H4 (cell line): ENCODE measurements at regions not wholly inside any gene's neighbourhood (a gene's known extent, or its start where the extent isn't known, plus 50 kb on each side); places are given as distances from the start of the nearest gene placed in this dataset.
A peak's percentile ranks its signal among the peaks of the same experiment; 100 is the strongest.

Source experiments
- DNase-seq: peaks from one replicate; pipeline ENCODE4 v3.0.0-alpha.2; 2015; ENCODE audit warnings: low spot score

DNA sequence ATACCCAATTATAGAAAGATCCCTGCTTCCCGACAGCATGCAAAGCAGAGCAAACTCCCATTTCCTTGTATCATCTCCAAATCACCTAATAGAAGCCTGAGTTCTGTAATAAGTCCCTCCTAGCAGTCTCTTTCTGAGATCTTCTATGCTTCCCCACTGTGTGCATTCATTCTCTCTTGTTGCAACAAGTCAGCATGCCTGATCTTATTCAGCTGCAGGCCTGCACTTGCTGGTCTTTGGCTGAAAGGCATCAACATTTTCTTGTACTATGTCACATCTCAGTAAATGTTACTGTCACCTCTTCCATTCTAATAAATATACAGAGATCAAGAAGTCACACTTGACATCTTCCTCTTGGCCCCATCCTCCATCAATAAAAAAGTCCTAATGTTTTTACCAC lies 449.9 kb upstream of the MEX3C start:
- no peak for DNase-seq

DNA sequence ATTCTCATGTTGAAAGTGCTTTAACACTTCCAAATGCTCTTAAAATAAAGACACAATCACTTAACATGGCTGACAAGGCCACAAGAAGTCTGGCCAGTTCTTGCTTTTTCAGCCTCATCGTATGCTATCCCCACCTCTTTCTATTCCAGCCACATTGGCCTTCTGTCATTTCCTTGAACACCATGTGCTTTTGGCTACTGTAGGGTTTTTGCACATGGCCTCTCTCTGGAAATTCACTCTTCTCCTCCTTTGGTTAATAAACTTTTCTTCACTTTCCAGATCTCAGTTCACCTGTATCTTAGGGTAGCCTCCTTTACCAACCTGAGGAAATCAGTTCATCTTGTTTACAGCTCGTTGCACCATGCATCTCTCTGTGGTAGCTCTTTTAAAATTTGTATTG lies 450.5 kb upstream of the MEX3C start:
- no peak for DNase-seq

DNA sequence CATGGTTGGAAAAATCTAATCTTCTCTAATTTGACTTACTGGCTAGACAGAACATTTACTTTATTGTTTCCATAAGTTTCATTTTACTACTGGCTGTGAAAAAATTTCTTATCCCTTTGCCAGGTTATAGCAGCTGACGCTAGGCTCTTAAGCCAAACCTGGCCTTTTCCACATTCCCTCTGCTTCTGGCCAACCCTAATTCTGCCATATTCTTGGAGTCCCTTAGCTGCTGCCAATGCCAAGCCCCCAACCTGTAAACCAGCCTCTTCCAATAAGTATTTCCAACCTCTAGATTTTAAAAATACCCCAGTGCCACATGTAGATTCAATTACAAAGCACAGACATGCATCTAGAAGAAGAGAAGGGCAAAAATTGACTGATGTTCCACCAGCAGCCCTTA lies 452.3 kb upstream of the MEX3C start:
- DNase-seq: no peak

DNA sequence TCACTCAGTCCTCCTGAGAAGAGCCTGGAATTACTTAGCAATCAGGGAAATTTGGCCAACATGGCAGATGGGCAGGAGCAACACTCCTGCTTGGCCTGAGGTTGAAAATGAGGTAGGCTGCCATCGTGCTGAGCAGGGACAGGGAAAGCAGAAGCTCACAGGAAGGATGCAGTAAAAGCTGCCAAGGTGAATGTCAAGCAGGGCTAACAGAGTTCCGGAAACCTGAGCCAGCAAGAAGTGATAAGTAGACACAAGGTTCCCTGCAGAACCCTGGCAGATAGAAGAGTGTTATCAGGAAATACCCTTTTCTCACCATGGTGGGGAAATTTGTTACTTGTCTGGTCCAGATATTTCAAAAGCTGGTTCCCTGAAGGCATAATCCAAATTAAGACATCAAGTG lies 454.3 kb upstream of the MEX3C start:
- DNase-seq: no peak

DNA sequence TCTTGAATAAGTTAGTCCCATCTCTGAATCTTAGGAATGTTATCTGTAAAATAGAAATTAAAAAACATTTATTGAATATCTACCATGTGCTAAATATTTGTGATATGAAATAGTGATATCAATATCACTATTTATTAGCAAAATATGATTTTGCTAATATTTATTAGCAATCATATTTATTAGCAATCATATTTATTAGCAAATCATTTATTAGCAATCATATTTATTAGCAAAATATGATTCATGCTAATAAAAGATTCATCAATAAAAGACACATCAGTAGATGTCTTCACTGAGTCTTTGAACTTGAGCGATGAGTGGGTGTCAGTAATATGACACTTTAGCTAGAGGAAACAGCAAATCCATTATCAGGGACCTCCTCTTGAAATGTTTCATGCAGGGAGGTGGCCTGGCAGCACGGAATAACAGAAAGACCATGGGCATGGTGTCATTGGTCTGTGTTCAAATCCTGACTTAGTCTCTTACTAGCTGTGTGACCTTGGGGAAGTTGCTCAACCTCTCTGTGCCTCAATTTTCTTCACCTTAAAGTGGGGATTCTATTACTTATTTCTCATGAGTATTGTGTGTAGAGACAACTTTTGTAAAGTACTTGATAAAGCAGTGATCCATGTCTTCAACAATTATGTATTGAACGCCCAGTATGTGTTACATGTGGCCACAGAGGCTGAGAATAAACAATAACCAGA lies 456.2 kb upstream of the MEX3C start:
- DNase-seq: no peak

DNA sequence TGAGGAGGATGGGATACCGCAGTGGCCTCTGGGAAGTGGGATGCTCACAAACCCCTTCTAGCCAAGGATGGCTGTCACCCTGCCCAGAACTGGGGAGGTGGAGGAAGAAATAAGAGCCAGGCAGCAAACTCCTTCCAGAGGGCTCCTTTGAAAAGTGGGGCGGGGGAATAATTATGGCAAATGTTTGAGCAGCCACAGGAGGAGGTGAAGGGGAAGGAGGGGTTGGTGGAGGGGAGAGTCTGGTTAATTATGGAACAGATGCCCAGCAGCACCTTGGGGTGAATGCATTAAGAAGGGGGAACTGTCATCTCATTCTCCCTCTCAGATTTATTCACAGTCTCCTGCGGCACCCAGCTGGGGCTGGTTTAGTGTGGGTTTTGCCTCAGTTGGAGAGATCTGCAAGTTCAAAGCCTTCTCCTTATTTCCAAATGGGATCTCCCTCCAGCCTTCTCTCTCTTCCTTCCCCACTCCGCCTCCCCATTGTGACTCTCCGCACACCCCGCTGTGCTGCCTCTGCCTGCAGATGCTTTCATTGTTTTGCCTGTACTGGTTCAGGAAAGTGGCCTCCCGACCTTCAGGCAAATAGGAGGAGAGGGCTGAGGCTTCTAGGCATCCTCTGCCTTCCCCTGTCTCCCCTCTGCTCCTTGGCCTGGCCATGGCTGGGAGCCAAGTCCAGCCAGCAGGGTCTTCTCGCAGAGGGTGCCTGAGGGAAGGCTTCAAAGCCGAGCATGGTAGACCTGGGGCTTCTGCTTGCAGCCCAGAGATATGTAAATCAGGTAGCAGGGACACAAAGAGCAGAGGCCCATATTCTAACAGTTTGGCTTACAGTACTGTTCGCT lies 457.2 kb upstream of the MEX3C start:
- DNase-seq: no peak

DNA sequence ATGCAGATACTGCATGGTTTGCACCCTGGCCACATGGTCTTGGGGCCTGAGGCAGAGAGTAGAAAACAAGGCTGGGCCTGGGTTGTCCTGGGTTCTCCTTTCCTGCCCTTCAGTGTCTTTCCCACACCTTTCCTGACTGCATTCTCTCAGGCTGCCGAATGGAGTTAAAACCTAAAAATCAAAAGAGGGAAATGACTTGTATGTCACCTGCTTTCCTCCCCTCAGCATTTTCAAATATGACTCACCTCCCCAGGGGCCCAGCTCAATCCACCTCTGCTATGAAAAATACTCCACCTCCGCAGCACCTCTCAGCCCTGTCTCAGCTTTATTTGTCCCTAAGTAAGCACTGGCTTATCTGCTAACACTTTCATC lies 457.8 kb upstream of the MEX3C start:
- DNase-seq: no peak

DNA sequence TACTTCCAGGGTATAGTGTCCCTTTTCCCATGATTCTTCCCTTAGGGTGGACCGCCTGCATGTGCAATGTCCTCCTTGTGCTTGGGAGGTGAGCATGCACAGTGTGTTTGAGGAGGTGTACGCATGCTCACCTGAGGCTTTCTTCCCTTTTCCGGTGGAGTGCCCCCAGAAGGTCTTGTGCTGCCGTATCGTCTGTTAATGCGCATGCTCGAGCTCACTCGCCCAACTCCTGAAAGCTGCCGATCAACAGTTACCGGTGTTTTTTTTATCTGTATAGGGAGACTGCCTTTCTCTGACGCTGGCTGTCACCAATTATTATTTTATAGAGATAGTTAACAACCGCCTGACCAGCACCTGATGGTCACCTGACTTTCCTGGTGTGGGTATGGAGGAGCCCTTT lies 458.8 kb upstream of the MEX3C start:
- DNase-seq: no peak

DNA sequence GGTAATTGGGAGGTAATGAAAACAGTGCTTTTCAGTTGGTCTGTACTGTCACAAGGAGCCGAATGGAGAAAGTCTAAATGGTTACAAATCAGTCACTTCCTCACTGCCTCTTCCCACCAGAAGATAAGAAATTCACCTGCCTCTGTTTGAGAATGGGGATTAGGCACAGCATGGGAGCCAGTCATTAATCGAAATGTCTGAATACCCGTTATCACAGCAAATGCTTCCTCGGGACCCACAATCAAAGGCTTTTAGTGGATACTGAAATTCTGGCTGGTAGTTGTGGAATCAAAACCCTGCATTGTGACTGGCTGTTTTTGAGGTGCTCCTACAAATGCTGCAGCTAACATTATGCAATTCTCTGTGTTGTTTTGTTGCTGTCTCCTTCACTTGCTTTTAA lies 461.0 kb upstream of the MEX3C start:
- no peak for DNase-seq

DNA sequence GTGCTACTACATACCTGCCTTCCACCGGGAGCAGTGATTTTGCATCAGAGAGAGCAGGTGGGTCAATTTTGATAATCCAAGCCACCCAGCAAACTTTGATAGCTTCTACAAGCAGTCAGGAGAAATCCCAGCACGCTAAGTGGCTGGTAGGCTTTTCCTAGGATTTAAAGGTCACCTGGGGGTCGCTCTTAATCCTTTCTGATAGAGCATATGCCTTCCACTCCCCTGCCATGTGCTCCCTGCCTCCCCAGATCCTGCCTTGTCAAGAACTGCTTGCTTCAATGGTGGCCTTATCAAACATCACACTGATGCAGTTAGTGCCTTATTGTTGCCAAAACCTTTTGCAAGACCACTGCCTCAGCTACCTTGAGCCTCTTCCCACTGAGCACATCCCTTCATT lies 462.3 kb upstream of the MEX3C start:
- no peak for DNase-seq

DNA sequence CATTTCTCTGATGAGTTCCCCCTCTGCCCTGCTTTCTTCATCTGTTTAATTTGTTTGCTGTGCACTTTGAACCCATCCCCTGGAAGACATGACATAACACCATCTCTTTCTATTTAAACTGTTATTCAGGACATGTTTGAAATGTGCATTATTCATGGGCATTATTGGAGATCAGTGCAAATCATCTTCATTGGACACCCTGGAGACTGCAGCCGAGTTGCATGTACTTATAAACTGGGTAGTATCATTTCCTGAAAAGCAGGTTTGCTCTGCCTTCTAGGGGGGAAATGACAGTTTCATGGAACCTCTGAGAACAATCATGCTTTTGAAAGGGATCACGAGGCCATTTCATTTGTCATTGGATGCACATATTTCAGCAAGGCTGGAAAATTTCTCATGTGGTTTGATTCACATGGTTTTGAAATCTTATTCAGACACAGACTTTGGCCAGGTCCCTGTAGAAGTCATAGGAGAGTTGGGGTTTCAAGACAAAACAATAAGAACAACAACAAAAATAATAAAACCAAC lies 462.8 kb upstream of the MEX3C start:
- DNase-seq: no peak

DNA sequence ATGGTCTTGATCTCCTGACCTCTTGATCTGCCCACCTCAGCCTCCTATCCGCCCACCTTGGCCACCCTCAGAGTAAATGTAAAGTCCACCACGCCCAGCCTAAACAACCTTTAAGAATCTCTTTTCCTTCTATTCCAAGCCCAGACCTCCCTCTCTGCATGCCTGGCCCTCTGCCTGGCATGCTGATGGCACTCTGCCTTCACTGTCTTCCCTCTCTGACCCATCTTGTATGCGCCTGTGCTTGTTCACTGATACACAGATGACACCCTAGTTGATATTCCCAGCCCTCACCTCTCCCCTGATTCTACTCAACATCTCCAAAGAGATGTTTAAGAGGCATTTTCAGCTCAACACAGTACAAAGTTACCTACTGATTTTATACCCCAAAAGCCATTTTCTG lies 466.8 kb upstream of the MEX3C start:
- no peak for DNase-seq

DNA sequence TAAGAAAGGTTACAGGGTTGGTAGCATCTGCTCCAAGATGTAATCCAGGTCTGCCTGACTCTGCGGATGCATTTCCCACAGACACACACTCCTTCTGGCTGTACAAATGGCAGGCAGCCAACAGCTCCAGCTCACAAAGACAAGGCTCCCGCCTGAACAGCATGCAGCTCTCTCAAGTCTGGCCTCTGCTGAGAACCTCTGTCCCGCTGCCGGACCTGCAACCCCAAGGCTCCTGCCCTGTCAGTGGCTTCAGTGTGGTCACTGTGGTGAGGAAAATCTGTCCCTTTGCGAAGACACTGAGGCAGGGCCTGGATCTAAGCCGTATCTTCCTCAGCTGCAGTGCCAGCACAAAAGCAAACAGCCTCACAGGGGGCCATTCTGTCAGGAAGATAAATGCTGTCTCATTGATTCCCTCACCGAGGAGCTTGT lies 469.3 kb upstream of the MEX3C start:
- DNase-seq: peak; percentile 33

DNA sequence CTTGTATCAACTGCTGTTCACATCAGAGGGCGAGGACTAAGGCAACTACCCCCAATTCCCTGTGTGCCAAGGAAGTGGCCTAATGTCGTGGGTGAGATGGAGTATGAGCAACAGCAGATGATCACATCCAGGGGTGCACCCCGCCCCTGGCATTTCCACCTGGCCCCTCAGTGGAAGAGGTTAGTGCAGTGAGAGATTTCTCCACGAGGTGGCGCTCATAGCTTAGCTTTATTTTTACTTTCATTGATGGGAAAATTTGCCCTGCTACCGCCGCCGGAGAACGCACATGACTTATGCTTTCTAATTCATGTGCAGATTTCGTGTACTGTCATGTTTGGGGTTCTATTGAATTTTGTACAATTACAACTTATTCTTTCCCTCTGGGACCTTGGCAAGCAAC lies 470.6 kb upstream of the MEX3C start:
- peak; percentile 40 for DNase-seq

DNA sequence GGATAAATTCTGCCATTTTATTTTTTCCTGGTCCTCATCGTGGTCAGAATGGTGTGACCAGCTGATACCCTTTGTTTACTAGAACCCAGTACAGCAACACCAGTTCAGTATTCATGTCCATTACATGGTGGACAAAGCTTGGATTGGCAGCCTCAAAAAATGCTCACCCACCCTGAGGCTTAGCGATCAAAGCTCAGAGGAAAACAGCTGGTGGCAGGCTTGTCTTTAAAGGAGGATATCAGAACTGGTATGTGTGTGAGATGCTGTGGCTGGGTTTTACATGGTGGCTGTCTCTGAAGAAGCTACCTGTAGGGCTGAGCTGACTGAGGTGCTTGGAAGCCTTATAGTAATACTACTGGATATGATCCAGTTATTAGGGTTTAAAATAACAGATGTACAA lies 471.1 kb upstream of the MEX3C start:
- no peak for DNase-seq

DNA sequence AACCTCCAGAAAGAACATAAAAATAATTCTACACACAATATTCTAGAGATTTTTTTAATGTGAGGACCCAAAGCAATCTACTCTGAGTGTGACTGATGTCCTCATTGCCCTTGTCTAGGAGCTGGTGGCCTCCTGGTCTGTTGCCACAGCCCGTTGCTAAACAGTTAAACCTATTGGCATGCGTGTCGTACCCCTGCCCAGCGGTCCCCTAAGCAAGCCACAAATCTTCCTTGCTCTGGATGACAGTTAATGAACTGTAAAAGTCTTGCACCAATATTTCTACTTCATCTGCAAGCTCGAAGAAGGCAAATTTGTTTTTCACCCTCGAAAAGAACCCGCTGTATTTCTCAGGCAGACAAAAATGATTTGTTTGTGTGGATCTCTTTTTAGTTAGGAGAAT lies 489.1 kb upstream of the MEX3C start:
- DNase-seq: no peak

DNA sequence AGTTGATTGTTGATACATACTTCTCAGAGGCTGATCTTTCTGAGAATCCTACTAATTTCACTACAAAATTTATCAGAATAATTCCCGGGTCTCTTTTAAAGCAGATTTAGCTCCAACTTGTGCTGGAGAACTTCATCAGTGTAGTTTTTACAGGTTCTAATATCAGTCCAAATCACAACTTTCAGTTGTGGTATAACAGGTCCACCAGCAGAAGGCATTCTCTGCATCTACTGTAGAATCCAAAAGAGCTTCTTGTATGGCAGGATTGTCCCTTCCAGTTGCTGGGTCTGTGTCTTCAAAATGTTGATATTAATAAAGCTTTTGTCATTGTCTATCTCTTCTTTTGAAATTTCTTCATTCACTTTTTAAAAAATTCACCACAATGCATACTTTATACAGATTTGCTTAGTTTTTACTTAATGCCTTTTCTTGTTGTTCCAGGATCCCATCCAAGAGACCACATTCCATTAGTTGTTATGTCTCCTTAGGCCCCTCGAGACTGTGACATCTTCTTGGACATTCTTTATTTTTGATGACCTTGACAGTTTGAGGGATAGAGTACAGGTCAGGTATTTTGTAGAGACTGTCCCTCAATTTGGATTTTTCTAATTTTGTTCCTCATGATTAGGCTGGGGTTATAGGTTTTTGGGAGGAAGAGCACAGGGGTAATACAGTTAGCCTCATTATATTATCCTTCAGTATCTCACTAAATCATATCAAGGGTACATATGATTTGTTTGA lies 490.5 kb upstream of the MEX3C start:
- DNase-seq: no peak

DNA sequence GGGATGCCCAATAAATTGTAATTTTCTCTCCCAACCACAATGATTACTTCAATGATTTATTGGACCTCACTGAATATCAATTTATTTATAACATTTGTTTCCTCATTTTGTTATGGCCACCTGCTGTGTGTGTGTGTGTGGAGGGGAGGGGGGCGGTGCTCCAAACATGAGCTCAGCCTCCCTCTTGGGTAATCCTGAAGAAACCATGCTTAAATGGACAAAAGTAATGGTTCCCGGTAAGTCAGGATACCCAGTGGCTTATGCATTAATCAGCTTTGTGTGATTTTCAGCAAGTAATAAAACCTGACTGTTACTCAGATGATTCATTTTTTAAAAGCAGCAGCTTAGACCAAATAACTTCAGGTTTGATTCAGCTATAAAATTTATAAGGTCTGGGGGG lies 495.1 kb upstream of the MEX3C start:
- DNase-seq: no peak

DNA sequence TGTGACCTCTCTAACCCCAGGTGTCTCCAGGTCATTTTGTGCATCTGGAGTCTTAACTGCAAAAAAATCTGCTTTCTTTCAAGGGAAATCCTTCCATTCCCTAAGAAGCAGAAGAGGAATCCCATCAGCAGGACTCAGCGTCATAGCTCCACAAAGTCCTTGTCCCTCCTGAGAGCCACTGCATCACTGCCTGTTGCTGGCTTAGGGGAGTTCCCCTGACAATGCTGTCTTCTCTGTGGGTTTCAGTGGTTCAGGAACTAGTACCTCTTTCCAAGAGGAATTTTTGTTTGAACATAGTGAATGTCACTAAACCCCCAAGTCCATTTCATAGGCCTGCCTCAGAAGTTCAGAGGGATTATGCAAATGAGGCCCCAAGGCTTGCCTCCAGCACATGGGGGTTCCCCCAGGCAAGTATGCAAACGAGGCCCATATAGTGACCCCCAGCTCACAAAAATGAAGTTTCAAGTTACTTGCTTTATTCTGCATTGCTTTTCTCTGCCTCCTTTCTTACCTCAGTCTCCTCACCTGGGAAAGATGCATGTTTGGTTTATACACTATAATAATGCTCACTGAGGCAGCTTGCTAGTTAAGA lies 513.9 kb upstream of the MEX3C start:
- no peak for DNase-seq

DNA sequence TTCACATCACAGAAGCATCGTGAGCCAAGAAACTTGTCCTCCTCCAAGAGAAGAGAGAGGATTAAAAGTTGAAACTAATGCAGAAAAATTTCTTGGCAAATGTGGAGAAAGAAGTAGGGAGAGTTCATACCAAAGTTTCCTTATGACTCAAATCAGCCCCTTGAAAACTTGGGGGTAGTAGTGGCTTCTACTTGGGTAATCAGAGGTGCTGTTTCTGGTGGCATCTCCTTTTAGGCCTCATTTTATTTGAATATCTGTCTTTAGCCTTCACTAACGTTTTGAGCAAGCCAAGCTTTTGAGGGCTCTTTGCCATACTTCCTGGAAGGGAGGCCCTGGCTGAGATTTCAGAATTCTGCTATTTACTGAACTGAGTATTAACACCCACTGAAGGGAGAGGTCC lies 515.3 kb upstream of the MEX3C start:
- no peak for DNase-seq

DNA sequence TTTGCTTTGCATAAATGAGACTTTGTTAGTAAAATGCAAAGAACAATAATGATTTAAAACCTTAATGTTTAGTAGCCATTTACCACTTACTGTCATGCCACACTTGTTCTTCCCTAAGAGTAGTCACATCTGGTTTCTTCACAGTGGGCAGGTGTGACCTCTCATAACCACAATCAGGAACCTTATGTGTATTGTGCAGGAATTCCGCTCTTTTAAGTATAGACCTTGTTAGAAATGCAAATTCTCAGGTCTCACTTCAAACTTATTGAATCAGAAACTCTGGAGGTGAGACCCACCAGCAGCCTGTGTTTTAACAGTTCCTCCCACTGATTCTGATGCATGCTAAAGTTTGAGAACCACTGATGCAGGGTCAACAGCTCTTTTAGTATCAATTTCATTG lies 518.8 kb upstream of the MEX3C start:
- DNase-seq: no peak

DNA sequence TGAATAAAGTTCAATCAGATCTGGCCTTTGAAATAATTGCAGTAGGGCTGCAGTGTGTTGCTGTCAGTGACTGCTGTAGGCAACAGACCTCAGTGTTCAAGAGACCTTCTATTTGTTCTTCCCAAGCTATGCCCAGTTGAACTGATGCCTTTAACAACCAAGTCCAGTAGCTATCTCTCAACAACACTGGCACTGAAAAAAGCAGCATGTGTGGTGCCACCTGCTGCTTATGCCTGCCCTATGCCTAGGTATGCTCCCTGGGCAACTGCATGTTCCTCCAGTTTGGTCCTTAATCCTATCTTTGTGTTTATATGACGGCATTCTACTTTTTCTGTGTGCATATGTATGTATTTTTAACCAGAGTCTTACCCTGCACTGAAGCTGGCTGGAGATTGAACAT lies 523.9 kb upstream of the MEX3C start:
- no peak for DNase-seq
